ENCODE measurements at regions not wholly inside any gene's neighbourhood (a gene's known extent, or its start where the extent isn't known, plus 50 kb on each side); places are given as distances from the start of the nearest gene placed in this dataset.

GRCh38 chr14:98137131-98138025, 1134.6 kb downstream of the BCL11B start:
- H3K4me3 ChIP-seq (ENCODE audit: low read length) = no peak overlapping the region
- TF ChIP-seq CTCF (conservative IDR thresholded peaks at IDR 0.05; ENCODE audit: low read depth, low read length) = no peak
- DNase-seq (ENCODE audit: low read depth) = no peak

- DNase-seq (ENCODE audit: low read depth) = no peak
Observed at GRCh38 chr14:98138666-98139065, 1133.3 kb downstream of the BCL11B start.

GRCh38 chr14:98140862-98141530, 1131.0 kb downstream of the BCL11B start:
- DNase-seq (ENCODE audit: low read depth) = no peak
- no peak overlapping the region for H3K4me3 ChIP-seq (ENCODE audit: low read length)

More at GRCh38 chr14:98138666-98139065, 1133.3 kb downstream of the BCL11B start:
- TF ChIP-seq CTCF (conservative IDR thresholded peaks at IDR 0.05; ENCODE audit: low read depth, low read length) = peak; percentile 64
- H3K4me3 ChIP-seq (ENCODE audit: low read length) = no peak overlapping the region

GRCh38 chr14:98143566-98143965, 1128.4 kb downstream of the BCL11B start:
- DNase-seq (ENCODE audit: low read depth) = no peak
- TF ChIP-seq CTCF (conservative IDR thresholded peaks at IDR 0.05; ENCODE audit: low read depth, low read length) = no peak
- no peak overlapping the region for H3K4me3 ChIP-seq (ENCODE audit: low read length)

More at GRCh38 chr14:98140862-98141530, 1131.0 kb downstream of the BCL11B start:
- TF ChIP-seq CTCF (conservative IDR thresholded peaks at IDR 0.05; ENCODE audit: low read depth, low read length) = no peak

- H3K4me3 ChIP-seq (ENCODE audit: low read length) = no peak overlapping the region
- no peak for TF ChIP-seq CTCF (conservative IDR thresholded peaks at IDR 0.05; ENCODE audit: low read depth, low read length)
- no peak for DNase-seq (ENCODE audit: low read depth)
Observed at GRCh38 chr14:98144964-98145363, 1127.0 kb downstream of the BCL11B start.

- no peak for DNase-seq (ENCODE audit: low read depth)
- no peak for TF ChIP-seq CTCF (conservative IDR thresholded peaks at IDR 0.05; ENCODE audit: low read depth, low read length)
- H3K4me3 ChIP-seq (ENCODE audit: low read length) = no peak overlapping the region
Observed at GRCh38 chr14:98146416-98146815, 1125.6 kb downstream of the BCL11B start.

Data from retinal pigment epithelial cell (primary cell).